NCI-H1105 treated with DMSO at 0.1 percent for 48 hours (cell line): ENCODE measurements at regions not wholly inside any gene's neighbourhood (a gene's known extent, or its start where the extent isn't known, plus 50 kb on each side); places are given as distances from the start of the nearest gene placed in this dataset.
"Not testable (repeated sequence)": the region's sequence is repeated elsewhere in the genome, so short reads cannot be mapped to it uniquely, and the experiment has no call there.

Source experiments
- DNase-seq: peaks from one replicate; lab custom pipeline; 2025; lab: John Stamatoyannopoulos, UW

GRCh38 chr18:65287652-65288051 lies 463.2 kb upstream of the CDH7 start:
- peak; percentile 25 for DNase-seq

GRCh38 chr18:65282096-65282495 lies 468.7 kb upstream of the CDH7 start:
- no peak for DNase-seq

GRCh38 chr18:65279668-65280305 lies 471.0 kb upstream of the CDH7 start:
- DNase-seq: no peak

- DNase-seq: no peak
Measured at GRCh38 chr18:65278939-65279667, 471.7 kb upstream of the CDH7 start.

DNA sequence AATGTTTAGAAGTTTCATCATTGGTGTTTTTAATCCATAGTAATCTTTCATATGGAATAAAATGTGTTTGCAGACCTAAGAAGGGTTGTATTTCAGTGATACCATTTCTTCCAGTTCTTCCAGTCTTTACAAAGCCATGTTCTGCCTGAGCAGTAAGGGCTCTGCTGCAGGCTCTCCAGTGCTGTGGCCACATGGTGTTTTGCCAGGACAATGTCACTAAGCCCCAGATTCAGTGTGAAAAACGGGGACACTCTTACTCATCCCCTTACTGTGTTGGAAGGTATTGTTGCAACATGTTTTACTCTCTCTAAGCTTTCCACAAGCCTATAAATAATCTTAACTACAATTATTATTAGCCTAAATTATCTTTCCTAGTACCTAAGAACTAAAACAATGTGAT lies 481.4 kb upstream of the CDH7 start:
- no peak for DNase-seq

DNA sequence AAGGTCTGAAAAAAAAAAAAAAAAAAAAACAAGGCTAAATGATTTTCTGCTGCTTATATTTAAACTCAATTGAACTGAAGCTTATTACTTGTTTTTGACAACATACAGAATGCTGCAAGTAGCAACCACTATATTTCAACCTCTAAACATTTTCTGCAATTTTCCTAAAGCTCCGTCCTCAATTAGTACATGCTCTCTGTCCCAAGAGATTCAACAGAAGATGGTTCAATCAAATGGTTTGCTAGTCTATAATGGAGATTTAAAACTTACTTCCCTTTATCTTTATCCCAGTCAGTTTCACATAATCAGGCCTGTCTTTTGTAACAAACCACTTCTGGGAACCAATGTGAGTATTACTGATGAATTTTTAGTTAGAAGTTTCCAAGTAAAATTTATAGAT lies 485.1 kb upstream of the CDH7 start:
- DNase-seq: no peak

DNA sequence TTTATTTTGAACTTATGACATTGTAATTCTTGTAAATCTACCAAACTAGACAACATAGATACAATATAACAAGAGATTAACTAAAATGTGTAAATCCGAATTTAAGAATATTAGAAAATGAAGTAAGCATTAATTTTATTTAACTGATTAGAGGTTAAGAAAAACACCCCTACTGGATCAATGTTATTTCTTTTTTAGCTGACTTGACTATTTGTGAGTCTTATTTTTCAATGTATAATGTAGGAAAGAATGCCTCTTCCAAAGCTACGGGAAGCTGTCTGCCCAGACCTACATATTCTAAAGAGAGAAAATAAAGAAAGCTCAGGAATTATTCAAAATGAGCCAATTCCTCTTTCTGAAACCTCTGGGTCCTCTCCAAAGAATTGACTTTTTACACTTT lies 490.8 kb upstream of the CDH7 start:
- no peak for DNase-seq

DNA sequence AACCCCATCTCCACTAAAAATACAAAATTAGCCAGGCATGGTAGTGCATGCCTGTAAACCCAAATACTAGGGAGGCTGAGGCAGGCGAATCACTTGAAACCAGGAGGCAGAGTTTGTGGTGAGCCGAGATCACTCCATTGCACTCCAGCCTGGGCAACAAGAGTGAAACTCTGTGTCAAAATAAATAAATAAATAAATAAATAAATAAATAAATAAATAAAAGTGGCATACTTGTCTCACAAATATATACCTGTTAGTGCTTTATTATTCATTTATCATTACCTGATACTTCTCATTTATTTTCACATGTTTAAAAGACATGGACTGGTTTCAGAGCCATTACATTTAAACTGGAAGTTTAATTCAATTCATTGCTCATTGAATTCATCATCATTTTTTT lies 491.4 kb upstream of the CDH7 start:
- DNase-seq: no peak

GRCh38 chr18:65257149-65257548 lies 493.7 kb upstream of the CDH7 start:
- no peak for DNase-seq

GRCh38 chr18:65255417-65255816 lies 495.4 kb upstream of the CDH7 start:
- no peak for DNase-seq

- DNase-seq: no peak
Measured at GRCh38 chr18:65239787-65240186, 511.0 kb upstream of the CDH7 start.

DNA sequence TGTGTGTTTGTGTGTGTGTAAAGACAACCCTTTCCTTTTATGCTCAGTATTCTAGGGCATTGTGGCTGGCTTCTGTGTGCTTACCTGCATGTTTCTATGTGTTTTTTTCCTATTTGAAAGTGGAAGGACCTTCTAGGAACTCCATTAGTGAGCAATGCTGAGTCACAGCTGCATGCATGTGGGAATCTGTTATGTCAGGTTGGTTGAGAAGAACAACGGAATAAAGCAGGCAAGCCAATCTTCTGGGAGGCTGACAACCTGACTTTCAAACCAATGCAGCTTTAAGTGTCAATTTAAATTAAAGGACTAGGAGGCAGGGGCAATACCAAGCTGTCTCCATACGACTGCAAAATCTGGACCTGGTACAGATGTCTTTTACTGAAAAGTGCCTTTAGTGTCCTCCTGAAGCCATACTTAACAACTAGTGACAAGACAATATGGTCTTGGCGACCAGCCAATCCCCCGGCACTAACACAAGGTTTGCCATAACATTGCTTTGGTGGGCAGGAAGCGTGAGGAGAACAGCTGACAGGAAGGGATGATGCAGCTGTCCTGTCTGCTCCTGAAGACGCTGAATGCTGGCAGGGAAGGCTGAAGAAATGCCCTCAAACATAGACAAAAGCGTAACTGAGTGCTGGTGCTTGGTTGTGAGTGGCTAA lies 514.7 kb upstream of the CDH7 start:
- peak; percentile 42 for DNase-seq

DNA sequence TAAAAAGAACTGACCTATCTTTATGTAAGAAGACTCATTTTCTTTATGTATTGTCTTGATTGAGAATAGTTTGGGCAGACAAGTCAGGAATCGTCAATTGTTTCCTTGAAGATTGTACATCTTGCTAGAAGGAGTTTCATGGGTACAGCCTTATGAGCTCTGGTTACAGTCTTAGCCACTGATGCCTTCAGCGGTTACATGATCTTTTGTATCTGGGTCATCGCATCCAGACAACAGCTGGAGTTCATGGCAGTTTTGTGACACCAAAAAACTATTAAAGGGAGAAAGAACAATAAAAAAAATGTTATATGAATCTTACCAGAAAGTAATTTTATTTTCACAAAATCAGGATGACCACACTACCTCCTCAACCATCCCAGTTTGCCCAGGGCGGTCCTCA lies 520.5 kb upstream of the CDH7 start:
- no peak for DNase-seq

GRCh38 chr18:65227970-65228369 lies 522.8 kb upstream of the CDH7 start:
- no peak for DNase-seq

- peak; percentile 16 for DNase-seq
Measured at GRCh38 chr18:65221736-65222135, 529.1 kb upstream of the CDH7 start.

DNA sequence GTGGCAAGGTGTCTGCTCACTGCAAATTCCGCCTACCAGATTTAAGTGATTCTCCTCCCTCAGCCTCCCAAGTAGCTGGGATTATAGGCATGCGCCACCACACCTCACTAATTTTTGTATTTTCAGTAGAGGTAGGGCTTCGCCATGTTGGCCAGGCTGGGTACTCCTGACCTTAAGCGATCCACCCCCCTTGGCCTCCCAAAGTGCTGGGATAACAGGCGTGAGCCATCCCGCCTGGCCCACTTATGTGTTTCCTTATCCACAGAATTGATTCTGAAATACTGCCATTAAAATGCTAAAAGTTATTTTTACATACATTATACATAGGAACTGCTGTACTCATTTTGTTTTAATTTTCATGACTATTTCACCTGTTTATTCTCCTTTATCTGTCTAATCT lies 529.7 kb upstream of the CDH7 start:
- DNase-seq: no peak

GRCh38 chr18:65215865-65216466 lies 534.8 kb upstream of the CDH7 start:
- no peak for DNase-seq

GRCh38 chr18:65214456-65214855 lies 536.4 kb upstream of the CDH7 start:
- no peak for DNase-seq

GRCh38 chr18:65206551-65207260 lies 544.1 kb upstream of the CDH7 start:
- no peak for DNase-seq

- DNase-seq: no peak
Measured at GRCh38 chr18:65202091-65202490, 548.7 kb upstream of the CDH7 start.

DNA sequence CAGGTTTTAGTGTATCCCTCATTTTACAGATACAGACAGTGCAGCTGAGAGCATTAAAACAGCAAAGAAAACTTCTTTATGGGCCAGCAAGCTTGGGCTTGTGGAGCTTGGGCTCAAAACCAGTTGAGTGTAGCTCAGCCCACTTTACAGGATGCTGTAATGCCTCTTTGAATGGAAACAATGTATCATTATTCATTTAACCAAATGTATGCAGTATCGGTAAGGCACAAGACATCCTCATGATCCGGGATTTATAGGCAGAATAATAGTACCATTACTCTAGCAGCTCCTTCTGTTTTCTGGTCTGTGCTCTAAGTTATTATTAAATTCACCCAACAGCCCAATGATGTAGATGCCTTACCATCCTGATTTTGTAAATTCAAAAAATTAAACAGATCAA lies 575.1 kb upstream of the CDH7 start:
- DNase-seq: no peak

GRCh38 chr18:65162086-65162485 lies 588.7 kb upstream of the CDH7 start:
- not testable (repeated sequence) for DNase-seq
